D341Med (cell line): ENCODE measurements at regions not wholly inside any gene's neighbourhood (a gene's known extent, or its start where the extent isn't known, plus 50 kb on each side); places are given as distances from the start of the nearest gene placed in this dataset.

ENCODE experiments used
- DNase-seq: peaks from one replicate; pipeline ENCODE4 v3.0.0; 2012; ENCODE audit warnings: low spot score

DNA sequence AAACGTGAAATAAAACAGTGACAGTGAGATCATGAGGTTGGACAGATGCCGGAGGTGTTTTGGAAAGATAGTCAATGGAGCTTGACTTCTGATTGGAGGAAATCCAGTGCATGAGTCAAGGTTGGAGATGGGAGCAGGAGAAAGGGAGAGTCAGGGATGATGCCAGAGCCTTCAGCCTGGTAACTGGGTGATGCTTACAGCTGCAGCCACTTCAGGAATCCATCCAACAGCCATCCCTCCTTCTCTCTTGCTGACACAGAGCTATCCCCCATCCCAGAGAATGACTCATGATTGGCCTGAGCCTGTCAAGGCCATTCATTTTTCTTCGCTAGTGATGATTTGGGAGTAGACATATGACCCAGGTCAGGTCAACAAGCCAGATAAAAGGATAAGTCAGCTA, 112.8 kb downstream of the SAMD5 start:
- DNase-seq = no peak

DNA sequence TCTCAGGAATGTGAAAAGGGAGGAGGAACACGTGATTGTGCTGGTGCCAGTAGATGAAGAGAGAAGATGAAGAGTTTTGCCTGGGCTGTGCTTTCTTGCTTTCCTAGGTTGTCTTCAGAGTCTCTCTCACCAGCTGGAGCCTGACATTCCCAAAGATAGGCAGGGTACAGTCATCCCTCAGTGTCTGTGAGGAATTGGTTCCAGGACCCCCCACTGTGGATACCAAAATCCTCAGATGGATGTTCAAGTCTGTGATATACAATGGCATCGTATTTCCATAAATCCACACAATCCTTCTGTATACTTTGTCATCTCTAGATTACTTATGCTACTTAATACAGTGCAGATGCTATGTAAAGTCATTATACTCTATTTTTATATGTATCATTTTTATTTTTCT, 113.5 kb downstream of the SAMD5 start:
- DNase-seq = no peak

DNA sequence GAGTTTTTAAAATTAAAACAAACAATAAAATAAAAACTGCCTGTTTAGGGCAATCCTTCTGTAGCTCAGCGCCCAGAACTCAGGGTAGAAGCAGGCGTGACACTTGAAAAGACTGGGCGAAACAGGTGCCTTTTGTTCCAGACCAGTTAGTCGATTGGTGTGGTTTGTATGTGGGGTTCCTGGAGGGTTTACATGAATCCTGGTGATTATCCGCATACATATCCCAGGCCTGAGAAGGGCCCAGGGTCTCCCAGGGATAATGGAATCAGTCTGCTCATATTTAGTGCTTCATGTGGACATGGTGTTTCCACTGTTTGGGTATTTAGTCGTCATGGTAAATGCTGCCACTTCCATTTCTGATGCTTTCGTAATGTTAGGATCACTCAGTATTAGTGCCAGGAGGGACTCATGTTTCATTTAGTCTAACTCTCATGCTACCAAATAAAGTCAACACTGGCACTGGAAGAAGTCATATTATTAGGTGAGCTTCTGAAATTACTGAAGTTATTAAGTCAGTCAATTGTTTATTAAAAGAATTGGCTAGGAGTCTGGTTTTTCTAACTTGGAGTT, 116.5 kb downstream of the SAMD5 start:
- DNase-seq = no peak

DNA sequence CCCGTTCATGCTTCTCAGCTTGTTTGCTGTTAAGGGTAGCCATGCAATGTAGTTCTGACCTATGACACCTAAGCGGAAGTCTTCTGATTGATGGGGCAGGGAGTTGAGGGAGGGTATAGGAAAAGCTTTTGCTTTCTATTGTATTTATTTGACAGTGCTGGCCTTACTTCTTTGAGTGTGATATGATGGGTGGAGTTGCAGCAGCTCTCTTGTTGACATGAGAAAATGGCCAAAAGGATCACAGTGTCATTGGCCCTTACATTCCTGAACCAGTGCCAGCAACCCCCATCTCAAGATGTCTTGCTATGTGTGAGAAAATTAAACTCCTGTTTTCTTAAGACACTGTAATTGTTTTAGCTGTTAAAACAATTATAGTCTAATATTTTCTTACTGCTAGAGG, 117.5 kb downstream of the SAMD5 start:
- no peak for DNase-seq

DNA sequence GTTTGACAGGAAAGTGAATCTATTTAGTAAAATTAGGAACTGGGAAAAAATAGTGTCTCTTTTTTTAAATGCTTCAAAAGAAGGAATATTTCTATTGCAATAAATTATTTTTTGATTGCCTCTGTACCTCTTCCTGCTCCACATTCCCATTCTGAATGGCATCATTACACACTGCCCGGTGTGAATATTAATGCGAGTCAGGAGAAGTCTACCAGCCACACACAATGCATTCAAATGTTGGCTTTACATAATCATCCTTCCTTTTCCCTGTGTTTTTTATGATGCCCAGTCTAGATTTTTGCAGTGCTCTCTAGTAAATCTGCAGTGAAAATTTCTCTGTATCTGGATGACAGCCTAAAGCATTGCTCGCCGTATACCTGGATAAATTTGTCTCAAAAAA, 118.9 kb downstream of the SAMD5 start:
- no peak for DNase-seq

DNA sequence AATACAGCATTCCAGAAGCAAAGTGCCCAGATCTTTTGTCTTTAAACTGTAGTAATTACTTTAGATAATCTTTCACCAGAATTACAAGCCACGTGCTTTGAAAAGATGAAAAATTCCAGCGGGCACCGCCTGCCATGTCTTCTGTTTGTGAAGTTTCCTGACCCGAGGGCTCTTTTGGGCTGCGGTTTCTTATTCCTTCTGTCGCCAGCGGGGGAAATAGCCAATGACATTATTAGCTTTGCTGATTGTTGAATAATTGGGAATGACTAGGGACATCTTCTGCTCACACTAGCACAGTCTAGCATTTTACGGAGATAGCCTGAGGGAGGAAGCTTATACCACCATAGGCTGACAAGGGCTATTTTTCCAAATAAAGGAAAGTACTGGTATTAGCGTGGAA, 124.7 kb downstream of the SAMD5 start:
- DNase-seq = no peak

DNA sequence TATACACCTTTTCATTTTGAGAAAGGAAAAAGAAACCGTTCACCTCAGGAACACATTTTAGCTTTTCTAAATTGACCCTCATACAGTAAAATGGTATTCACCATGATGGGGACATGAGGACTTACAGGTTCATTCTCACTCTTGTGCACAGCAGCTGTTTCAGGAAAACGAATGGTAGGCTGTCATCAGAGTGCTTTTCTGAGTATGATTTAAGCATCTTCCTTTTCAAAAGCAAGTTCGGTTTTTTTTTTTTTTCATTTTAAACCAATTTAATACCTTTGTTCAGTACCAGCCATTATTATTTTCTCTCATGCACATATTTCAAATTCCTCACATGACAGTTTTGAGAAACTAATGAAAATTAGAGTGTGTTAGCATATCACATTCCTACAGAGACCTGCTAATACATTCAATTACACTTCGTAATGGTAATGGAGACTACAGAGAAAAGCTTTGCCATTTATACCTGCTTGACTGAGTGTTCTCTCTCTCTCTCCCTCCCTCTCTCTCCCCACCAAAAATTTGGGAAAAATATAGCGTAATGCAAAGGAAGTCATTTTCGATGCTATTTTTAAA, 129.2 kb downstream of the SAMD5 start:
- DNase-seq = no peak

DNA sequence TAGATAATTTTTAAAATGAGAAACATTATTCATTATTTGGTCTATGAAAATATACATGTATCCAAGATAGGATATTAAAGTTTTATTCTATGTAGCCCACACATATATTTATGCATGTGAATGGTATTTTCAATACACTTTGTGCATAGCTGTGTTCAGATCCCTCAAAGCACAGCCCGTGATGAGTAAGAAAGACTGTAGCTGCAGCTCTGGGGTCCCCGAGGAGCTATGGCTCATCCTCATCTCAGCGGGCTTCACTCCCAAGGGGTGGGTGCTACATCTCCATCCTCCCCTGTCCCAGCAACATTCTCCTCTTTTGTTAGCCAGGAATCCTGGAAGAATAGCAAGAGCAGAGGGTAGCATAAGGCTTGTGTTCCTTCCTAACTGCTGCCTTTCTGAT, 130.8 kb downstream of the SAMD5 start:
- no peak for DNase-seq

DNA sequence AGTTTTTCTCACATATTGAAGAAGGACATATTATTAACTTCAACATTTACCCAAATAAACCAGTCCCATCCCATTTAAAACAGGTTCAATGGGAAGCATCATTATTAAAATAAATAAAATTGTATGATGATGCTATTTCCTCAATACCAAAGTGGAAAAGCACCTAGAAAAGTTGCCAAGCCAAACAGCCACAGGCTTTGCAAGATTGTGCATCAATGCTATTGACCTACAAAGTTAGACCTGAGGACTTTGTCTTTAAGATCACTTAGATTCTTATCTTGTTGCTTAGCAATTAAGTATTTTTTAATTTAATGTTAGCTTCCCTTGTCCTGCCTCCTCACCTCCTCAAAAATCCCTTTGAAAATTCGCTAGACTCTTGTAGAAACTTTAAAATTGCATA, 132.1 kb downstream of the SAMD5 start:
- DNase-seq = no peak

DNA sequence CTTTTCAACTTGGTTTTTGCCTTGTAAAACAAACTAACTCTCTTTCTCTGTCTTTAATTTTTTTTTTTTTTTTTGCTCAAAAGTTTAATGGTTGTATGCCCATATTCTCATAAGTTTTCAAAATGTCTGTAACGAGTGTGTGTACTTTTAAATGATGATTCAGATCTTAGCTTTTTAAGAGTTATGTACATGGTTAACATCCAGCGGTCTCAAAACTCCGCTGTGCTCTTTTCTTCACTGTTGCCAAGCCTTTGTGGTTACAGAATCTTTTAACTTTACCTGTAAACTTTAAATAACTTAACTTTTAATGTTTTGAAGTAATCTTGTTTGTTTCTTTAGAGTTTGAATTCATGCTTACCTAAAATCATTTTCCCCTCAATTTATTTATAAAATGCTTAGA, 133.0 kb downstream of the SAMD5 start:
- DNase-seq = no peak

DNA sequence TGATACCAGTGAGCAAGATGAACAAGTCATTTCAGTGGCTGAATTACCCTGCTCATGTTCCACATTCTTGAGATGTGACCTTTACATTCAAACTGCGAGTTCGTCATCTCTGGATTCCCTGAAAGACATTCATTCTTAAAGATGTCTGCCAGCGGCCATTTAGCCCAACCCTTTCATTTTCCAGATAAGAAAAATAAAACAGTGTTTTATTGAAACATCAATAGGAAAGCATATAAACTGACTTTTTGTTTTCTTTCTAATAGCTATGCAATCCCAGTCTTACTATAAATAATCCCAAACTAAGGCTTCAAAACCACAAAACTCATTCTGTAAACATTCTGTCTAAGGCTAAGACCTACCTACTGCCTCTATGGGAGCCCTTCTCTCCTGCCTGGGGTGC, 134.0 kb downstream of the SAMD5 start:
- no peak for DNase-seq

DNA sequence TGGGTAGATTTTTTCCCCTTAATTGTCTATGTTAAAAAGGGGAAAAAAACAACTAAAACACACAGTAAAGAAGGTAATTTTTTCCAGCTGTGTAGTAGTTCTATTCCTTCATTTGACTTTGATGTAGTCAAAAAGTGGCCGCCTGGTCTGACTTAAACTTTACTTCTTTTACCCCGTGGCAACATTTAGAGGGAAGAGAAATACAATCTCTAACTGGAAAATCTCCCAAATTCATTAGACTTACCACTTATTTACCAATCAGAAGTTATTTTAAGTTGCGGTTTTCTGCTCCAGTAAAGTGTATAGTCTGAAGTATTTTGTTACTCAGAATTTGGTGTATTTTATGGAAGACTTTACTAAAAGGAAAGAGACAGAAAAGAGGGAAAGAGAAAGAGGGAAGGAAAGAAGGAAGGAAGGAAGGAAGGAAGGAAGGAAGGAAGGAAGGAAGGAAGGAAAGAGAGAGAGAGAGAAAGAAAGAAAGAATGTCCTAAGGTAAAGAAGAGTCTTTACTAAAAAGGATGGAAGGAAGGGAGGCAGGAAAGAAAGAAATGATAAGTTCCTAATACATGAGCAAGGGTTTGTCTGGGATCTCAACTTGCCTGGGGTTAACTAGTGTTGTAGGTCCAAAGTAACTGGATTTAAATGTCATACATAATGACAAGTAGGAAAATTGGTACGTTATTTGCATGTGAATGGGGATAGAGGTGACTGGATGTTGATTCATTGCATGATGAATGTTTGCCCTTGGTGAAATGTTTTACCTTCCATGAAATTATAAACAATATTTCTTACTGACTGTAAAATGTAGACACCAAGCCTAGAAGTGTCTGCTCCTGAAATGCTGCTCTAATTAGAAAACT, 135.1 kb downstream of the SAMD5 start:
- DNase-seq = no peak

DNA sequence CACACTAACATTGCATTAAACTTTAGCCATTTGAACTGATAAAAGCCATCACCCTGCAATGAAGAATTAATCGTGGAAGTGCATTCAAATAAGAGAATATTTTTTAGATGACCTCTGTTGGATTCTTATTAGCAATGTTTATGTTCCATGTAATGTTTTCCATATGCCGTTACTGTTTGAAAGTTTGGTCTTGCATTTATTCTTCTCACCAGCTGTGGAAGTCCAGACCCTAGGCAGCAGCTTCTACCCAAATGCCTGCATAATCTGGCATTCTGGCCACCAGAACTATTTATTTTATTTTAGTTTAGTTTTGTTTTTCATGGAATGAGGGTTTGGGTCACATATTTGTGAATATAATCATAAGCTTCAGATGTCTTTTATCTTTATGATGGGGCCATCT, 140.4 kb downstream of the SAMD5 start:
- DNase-seq = no peak

DNA sequence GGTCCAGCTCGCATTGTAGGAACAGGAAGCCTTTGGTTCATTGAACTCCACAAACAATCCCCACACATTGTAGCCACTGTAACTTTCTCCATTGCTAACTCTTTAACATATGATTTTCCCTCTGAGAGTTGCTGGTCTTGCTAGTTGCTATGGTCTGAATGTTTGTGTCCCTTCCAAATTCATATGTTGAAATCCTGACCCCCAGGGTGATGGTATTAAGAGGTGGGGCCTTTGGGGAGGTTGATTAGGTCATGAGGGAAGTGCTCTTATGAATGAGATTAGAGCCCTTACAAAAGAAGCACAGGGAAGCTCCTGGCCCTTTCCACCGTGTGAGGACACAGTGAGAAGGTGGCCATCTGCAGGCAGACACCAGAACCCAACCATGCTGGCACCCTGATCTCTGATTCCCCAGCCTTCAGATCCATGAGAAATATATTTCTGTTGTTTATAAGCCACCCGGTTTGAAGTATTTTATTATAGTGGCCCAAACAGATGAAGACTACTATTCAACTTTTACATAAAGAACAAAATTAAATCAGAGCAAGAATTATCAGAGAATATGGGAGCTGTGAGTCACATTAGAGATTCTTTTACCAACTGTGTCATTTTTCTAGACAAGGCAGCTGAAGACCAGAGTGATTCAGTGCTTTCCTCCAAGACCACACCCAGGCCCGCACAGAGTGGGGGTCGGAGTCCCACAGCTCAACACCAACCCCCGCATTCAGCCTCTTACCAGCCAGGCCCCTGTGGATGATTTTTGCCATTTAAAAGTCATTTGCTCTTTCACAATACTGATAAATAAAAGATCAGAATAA, 143.0 kb downstream of the SAMD5 start:
- no peak for DNase-seq

DNA sequence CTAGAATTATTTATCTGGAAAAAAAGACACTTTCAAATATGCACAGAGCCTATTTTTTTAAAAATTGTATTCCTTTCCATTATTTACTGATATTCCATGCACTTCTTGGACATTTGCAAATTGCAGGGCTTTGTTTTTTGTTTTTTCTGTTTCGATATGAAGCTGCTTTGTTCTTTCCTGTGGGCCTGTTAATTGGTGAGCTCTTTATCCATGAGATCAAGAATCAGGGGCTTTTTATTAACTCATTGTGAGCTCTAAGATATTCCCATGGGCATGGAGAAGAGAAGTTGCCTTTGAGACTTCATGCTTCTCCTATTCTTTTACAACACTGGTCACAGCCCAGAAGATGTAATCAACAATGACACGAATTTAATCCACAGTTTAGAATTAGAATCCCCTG, 145.1 kb downstream of the SAMD5 start:
- no peak for DNase-seq

DNA sequence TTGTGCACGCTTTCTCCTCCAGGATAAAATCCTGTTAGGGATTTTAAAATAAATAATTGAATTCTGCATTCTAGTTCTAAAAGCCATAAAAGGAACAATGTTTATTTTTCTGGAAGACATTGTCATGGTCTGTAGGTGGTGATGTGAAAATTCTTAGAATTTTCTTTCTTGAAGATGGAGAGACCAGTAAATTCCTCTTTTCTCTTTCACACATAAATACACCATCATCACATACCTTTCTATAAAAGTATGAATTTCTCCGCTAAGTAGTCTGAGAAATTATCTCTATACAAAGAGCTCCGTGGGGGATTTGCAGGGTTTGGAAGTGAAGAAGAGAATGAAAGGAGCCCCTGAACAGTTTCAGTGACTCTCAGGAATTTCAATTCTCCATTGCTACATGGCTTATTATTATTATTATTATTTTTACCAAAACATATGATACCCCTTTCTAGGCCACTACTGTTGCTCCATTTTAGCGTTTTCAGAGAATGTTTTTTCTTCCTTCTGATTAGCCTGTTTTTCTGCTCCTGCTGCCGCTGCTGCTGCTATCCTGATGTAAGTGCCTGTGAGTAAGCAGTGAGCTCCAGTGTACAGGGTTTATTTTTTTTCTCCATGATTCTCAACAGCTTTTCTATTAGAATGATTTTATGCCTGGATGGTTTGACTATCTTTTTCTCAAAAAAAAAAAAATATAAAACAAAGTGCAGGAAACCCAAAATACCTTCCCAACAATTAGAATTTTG, 145.8 kb downstream of the SAMD5 start:
- no peak for DNase-seq

DNA sequence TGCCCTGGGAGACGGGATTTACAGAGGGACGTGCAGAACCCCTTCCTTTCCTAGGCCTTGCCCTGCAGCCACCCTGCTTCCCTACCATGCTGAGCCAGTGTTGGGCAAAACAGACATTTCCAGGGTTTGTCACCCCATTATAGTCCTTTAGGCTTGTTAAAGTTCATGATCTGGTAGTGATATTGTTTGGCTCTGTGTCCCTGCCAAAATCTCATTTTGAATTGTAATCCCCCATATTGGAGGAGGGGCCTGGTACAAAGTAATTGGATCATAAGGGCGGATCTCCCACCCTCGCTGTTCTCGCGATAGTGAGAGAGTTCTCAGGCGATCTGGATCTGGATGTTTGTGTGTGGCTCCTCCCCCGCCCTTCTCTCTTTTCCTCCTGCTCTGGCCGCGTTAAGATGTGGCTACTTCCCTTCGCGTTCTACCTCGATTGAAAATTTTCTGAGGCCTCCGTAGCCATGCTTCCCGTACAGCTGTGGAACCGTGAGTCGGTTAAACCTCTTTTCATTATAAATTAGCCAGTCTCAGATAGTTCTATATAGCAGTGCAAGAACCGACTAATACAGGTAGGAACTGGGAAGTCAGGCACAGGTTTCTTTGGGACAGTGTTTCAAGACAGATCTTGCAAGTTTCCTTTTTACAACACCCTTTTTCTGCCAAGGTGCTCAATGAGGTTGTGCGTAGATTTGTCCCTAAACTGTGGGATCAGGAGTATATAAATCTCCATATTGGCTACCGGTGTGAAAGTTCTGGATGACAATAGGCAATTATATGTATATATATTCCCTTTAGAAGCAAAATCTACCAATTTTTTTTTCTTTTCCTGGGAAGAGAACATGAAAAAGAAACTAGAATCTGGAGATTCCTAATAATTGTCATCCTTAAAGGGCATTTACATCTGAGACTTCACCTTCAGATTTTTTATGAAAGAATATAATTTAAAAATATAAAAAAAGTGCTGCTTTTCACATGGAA, 152.1 kb downstream of the SAMD5 start:
- no peak for DNase-seq

DNA sequence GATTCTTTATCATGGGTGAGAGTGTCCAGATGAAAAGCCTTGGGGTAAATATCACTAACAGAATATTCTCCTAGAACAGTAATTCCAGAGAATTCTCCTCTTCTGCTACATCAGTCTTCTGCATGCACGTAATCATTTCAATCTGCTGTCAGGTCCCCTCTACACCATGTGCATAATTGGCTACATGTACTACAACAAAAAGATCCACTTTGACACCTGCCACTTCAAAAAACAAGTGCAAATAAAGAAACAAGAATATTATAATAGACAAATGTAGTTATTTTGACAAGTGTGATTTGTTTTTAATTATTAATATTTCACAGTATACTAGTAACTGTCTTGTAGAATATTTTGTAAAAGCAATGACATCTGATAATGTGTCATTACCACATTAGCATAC, 154.2 kb downstream of the SAMD5 start:
- no peak for DNase-seq

DNA sequence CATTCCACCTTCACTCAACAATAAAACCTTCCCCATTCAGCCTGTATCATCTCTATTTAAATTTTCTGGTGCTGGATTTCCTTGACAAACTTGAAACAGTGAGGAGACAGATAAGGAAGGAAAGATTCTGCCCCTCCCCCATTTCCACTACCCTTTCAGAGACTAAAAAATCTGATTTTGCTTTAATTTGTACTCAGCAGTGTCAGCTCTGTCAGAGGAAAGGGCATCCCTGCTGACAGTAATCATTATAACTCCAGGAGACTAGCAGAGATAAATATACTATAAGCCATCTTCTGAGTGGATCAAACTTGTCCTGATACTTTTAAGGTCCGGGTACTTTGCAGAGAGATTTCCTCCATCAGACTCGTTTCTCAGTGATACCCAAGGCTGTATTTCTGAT, 155.6 kb downstream of the SAMD5 start:
- DNase-seq = no peak

DNA sequence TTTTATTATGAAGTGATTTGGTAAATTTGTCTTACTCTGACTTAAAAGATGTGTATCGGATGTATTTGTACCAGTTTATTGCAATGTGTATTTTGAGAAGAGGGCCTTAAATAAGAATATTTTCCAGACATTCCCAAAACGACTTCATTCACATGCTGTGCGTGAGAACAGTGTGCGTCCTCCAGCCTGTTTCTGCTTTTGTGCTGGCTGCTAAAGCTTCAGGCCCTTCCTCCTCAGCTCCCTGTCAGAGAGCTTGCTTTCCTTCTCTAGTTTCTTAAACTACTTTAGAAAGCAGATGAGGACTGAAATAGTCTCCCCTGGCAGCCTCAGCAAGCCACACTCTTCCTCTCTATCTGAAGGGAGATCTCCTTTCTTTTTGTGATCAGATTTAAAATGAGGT, 157.8 kb downstream of the SAMD5 start:
- DNase-seq = no peak

DNA sequence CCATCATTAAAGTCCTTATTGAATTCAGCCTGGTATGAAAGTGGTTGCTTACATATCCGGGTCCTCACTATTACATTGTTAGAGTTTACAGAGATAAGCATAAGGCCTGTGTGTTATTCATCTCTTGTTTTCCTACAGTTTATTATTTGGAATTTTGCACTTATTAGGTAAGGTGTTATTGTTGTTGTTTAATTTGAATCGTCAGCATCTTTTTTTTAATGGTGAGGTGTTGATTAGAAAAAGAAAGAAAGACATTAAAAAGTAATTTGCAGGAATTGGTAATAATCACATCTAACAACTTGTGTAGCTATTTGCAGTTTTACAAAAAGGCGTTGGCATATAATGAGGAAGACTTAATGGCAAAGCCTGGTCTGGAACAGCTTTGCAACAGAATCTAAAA, 158.6 kb downstream of the SAMD5 start:
- DNase-seq = no peak
